Endothelial cell of umbilical vein (primary cell): ENCODE measurements at regions not wholly inside any gene's neighbourhood (a gene's known extent, or its start where the extent isn't known, plus 50 kb on each side); places are given as distances from the start of the nearest gene placed in this dataset.

Experiments used
- EZH2 ChIP-seq: IDR thresholded peaks from 2 replicates; pipeline ENCODE4 v1.6.1; 2012; ENCODE audit warnings: borderline replicate concordance, low read depth, mild to moderate bottlenecking, moderate library complexity, low read length, inconsistent platforms; ENCODE audit not compliant: severe bottlenecking
- POLR2AphosphoS5 ChIP-seq: IDR thresholded peaks from 2 replicates; pipeline ENCODE4 v1.6.1; 2012; ENCODE audit warnings: low read depth, mild to moderate bottlenecking, control low read depth, low read length, moderate library complexity; ENCODE audit not compliant: insufficient read depth
- TF ChIP-seq, protein P1 (sequence below), 2 donors: IDR thresholded peaks; 1 replicate in 1 of 2; 2 replicates in 1 of 2; pipeline ENCODE4 v1.5.1; 2011; ENCODE audit warnings: low read length in 2 of 2, mild to moderate bottlenecking in 2 of 2, moderate library complexity in 2 of 2, control low read depth in 1 of 2, inconsistent platforms in 1 of 2, low read depth in 1 of 2; ENCODE audit not compliant: insufficient read depth in 1 of 2; ENCODE audit errors: extremely low read depth in 1 of 2

DNA sequence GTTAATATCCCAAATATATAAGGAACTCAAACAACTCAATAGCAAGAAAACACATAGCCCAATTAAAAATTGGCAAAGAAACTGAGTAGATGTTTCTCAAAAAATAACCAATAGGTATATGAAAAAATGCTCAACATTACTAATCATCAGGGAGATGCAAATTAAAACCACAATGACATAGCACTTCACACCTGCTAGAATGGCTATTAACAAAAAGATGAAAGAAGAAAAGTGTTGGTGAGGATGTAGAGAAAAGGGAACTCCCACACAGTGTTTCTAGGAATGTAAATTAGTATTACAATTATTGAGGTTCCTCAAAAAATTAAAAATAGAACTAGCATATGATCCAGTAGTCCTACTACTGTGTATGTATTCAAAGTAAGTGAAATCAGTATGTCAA, 1212.8 kb downstream of the DIAPH3 start:
- TF ChIP-seq, protein P1, sequence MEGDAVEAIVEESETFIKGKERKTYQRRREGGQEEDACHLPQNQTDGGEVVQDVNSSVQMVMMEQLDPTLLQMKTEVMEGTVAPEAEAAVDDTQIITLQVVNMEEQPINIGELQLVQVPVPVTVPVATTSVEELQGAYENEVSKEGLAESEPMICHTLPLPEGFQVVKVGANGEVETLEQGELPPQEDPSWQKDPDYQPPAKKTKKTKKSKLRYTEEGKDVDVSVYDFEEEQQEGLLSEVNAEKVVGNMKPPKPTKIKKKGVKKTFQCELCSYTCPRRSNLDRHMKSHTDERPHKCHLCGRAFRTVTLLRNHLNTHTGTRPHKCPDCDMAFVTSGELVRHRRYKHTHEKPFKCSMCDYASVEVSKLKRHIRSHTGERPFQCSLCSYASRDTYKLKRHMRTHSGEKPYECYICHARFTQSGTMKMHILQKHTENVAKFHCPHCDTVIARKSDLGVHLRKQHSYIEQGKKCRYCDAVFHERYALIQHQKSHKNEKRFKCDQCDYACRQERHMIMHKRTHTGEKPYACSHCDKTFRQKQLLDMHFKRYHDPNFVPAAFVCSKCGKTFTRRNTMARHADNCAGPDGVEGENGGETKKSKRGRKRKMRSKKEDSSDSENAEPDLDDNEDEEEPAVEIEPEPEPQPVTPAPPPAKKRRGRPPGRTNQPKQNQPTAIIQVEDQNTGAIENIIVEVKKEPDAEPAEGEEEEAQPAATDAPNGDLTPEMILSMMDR (IDR thresholded peaks at IDR 0.05; ENCODE audit: extremely low read depth in 1 of 2, insufficient read depth in 1 of 2, low read depth in 1 of 2, low read length in 2 of 2), result no peak
- TF ChIP-seq EZH2, result no peak
- TF ChIP-seq POLR2AphosphoS5, result no peak
